Chondrocyte (in vitro differentiated cells): ENCODE measurements at regions not wholly inside any gene's neighbourhood (a gene's known extent, or its start where the extent isn't known, plus 50 kb on each side); places are given as distances from the start of the nearest gene placed in this dataset.

ENCODE experiments used
- DNase-seq: peaks from one replicate; pipeline ENCODE4 v3.0.0; 2021; ENCODE audit warnings: mixed read lengths, low spot score
- H3K27ac Mint-ChIP-seq: one replicate; pipeline ENCODE4 v1.8.0; 2021; ENCODE audit warnings: mild to moderate bottlenecking, moderate library complexity, mixed read lengths; ENCODE audit not compliant: unreplicated experiment
- H3K27me3 Mint-ChIP-seq: 2 replicates; pipeline ENCODE4 v1.8.0; 2021; ENCODE audit warnings: low read depth, mixed read lengths
- H3K36me3 Mint-ChIP-seq: 2 replicates; pipeline ENCODE4 v1.8.0; 2021; ENCODE audit warnings: low read depth, mixed read lengths
- H3K4me1 Mint-ChIP-seq: 2 replicates; pipeline ENCODE4 v1.8.0; 2021; ENCODE audit warnings: low read depth, mild to moderate bottlenecking, mixed read lengths
- H3K4me3 Mint-ChIP-seq: one replicate; pipeline ENCODE4 v1.8.0; 2021; ENCODE audit warnings: mild to moderate bottlenecking, moderate library complexity, mixed read lengths; ENCODE audit not compliant: unreplicated experiment
- H3K9me3 Mint-ChIP-seq: 2 replicates; pipeline ENCODE4 v1.8.0; 2021; ENCODE audit warnings: low read depth, mixed read lengths
- CTCF ChIP-seq: fragments of 200-600 bp; sonication (generic); IDR thresholded peaks from 2 replicates; pipeline ENCODE4 v1.5.0; 2021; ENCODE audit warnings: antibody characterized with exemption, mild to moderate bottlenecking, moderate library complexity

GRCh38 chr12:67370979-67371378 lies 101.8 kb downstream of the CAND1 start:
- Mint-ChIP-seq H3K4me3 (no peak overlapping the region), H3K4me1 (peaks cover 18% of the 10 kb centered on the region), H3K9me3 (no peaks in the 10 kb centered on the region), H3K27ac (peak overlapping the region; percentile 41), H3K27me3 (no peaks in the 10 kb centered on the region), H3K36me3 (no peaks in the 10 kb centered on the region)
- no peak for TF ChIP-seq CTCF
- DNase-seq, result no peak

DNA sequence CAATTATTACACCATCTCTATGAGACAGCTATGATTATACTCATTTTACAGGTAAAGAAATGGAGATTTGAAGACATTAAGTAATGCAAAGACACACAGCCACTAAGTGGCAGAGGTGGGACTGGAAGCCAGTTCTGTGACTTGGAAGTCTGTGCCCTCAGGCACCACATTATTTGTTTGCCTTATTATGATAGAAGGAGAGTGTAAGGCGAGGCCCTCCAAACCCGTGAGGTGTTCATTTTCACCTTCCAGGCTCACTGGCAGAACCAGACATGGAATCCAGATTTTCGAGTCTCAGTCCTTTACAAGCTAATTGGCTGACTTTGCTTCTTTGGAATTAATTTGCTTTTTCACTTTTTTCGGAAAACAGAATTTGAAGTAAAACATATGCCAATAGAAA lies 107.9 kb downstream of the CAND1 start:
- no peak overlapping the region for H3K27ac Mint-ChIP-seq
- no peak for TF ChIP-seq CTCF
- H3K4me1 Mint-ChIP-seq, result peaks cover 6% of the 10 kb centered on the region
- DNase-seq, result no peak
- no peaks in the 10 kb centered on the region for H3K27me3 Mint-ChIP-seq
- no peak overlapping the region for H3K4me3 Mint-ChIP-seq
- H3K9me3 Mint-ChIP-seq, result peaks cover 3% of the 10 kb centered on the region
- peaks cover 1% of the 10 kb centered on the region for H3K36me3 Mint-ChIP-seq

DNA sequence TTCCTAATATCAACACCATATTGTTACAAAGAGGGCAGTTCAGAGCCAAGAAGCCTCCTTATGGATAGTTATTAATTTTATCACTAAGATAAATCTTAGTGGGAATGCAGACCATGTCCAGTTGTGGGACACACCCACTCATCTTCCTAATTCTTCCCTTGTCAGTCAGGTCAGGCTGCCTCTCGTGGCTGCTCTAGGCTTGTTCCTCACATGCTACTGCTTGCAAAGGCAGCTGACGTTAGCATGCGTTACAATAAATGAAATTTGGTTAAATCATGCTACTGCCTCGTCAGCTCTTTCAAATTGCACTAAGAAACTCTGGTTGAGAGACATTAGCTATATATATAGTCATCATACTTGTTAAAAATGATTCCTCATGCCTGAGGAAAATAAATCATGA lies 108.4 kb downstream of the CAND1 start:
- peaks cover 3% of the 10 kb centered on the region for H3K9me3 Mint-ChIP-seq
- no peak for TF ChIP-seq CTCF
- H3K27ac Mint-ChIP-seq, result no peak overlapping the region

GRCh38 chr12:67382241-67382871 lies 113.2 kb downstream of the CAND1 start:
- Mint-ChIP-seq H3K27ac (peak overlapping the region; percentile 46), H3K4me3 (no peak overlapping the region), H3K27me3 (no peaks in the 10 kb centered on the region), H3K36me3 (peaks cover 1% of the 10 kb centered on the region), H3K9me3 (peaks cover 3% of the 10 kb centered on the region), H3K4me1 (peaks cover 17% of the 10 kb centered on the region)
- TF ChIP-seq CTCF, result no peak
- DNase-seq, result no peak

More for the DNA sequence above, 108.4 kb downstream of the CAND1 start:
- Mint-ChIP-seq H3K4me3 (no peak overlapping the region), H3K4me1 (peaks cover 11% of the 10 kb centered on the region), H3K36me3 (peaks cover 1% of the 10 kb centered on the region), H3K27me3 (no peaks in the 10 kb centered on the region)
- DNase-seq, result no peak

DNA sequence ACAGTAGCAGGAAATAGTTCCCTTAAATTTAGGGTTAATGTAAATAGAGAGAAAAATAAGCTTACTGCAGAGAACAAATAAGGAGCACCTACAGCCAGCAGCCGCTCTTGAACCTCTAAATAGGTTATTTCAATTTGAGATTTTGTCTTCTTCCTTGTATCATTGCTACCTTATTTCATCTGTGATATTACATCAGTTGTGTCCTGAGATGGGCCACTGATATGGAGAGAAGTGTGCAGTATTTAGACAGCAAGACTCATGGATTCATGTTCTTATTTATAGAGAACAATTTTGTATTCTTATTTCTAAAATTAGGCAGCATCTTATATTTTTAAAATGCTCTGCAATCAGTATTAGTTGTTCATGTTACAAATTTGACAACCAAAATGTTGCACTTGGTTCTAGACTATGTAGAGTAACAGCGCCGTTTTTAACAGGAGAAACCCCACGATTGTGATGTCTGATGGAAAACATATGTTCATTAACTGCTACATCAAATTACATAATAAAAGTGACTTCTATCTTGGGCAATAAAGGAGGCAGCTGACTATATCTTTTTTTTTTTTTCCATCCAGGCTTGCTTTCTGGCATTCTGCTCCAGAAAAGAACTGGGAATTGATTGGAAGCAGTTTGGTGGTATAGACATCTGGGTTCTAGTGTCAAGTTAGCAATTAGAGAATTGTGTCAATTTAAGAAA lies 117.9 kb downstream of the CAND1 start:
- DNase-seq, result no peak
- no peaks in the 10 kb centered on the region for H3K36me3 Mint-ChIP-seq

More for the DNA sequence above, 117.9 kb downstream of the CAND1 start:
- H3K27me3 Mint-ChIP-seq, result no peaks in the 10 kb centered on the region
- no peak overlapping the region for H3K4me3 Mint-ChIP-seq
- H3K4me1 Mint-ChIP-seq, result peaks cover 12% of the 10 kb centered on the region
- no peak for TF ChIP-seq CTCF
- H3K9me3 Mint-ChIP-seq, result no peaks in the 10 kb centered on the region
- H3K27ac Mint-ChIP-seq, result no peak overlapping the region
